ENCODE measurements at regions not wholly inside any gene's neighbourhood (a gene's known extent, or its start where the extent isn't known, plus 50 kb on each side); places are given as distances from the start of the nearest gene placed in this dataset.

DNA sequence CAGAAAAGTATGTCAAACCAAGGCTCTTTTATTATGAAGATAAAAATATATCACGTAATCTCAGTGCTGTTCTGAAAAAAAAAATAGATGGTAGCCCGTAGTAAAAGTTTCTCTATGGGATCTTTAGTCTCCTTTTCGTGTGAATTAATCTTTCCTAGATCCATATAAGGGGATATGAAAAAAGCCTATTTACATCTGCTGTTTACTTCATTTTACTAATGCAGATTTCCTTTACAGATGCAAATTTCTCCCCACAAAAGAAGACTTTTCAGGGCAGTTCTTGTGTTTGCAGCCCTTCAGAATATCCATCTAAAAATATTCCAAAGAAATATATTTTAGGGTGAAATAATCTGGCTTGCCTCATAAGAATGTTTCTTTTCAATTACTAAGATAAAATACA is 1291.7 kb downstream of the ROBO1 start:
- TF ChIP-seq, protein P1, sequence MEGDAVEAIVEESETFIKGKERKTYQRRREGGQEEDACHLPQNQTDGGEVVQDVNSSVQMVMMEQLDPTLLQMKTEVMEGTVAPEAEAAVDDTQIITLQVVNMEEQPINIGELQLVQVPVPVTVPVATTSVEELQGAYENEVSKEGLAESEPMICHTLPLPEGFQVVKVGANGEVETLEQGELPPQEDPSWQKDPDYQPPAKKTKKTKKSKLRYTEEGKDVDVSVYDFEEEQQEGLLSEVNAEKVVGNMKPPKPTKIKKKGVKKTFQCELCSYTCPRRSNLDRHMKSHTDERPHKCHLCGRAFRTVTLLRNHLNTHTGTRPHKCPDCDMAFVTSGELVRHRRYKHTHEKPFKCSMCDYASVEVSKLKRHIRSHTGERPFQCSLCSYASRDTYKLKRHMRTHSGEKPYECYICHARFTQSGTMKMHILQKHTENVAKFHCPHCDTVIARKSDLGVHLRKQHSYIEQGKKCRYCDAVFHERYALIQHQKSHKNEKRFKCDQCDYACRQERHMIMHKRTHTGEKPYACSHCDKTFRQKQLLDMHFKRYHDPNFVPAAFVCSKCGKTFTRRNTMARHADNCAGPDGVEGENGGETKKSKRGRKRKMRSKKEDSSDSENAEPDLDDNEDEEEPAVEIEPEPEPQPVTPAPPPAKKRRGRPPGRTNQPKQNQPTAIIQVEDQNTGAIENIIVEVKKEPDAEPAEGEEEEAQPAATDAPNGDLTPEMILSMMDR (IDR thresholded peaks at IDR 0.05; ENCODE audit: insufficient read depth, missing control alignments), result no peak
- FAIRE-seq (no peak), DNase-seq (ENCODE audit: insufficient read length, low spot score) (no peak)

DNA sequence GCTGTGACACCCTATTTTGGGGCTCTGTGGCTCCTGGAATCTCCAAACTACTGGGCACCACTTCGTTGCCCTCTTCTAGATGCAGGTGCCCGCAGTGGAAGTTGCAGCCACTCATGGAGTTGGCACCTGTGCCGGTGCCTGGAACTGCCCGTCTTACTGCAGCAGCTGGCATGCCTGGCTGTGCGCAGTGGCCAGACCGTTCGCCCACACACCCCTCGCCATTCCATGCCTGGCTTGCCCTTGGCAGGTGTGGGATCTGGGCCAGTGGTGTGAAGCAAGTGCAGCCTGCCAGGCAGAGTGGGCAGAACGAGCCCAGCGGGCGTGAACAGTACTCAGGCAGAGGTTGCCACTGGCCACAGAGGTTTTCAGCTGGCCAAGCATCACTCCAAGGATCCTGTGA is 1286.7 kb downstream of the ROBO1 start:
- FAIRE-seq (no peak), DNase-seq (ENCODE audit: insufficient read length, low spot score) (no peak)
- TF ChIP-seq, protein P1 (IDR thresholded peaks at IDR 0.05; ENCODE audit: insufficient read depth, missing control alignments), result no peak

DNA sequence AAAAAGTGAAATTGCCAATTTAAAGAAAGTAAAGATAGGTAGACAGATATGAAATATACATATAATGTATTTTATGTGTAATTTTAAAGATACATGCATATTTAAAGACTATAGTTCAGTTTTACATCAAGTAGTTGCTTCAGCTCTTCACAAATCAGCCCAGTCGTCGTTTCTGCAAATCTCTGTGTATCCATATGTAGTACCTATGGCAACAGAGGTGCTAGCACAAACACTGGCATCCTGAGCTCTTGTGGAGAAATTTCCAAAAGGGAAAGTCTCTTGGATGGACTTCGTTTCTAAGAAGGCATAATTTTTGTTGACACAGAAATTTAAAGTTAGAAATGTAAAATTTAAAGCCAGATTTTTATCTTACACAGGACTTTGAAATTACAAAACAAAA is 1284.7 kb downstream of the ROBO1 start:
- DNase-seq (ENCODE audit: insufficient read length, low spot score) (no peak), FAIRE-seq (no peak)
- TF ChIP-seq, protein P1 (IDR thresholded peaks at IDR 0.05; ENCODE audit: insufficient read depth, missing control alignments), result no peak

GRCh38 chr3:78494851-78495250 is 1272.9 kb downstream of the ROBO1 start:
- FAIRE-seq (no peak), DNase-seq (ENCODE audit: insufficient read length, low spot score) (no peak)
- TF ChIP-seq, protein P1 (IDR thresholded peaks at IDR 0.05; ENCODE audit: insufficient read depth, missing control alignments), result no peak

GRCh38 chr3:78495301-78495700 is 1272.5 kb downstream of the ROBO1 start:
- TF ChIP-seq, protein P1 (IDR thresholded peaks at IDR 0.05; ENCODE audit: insufficient read depth, missing control alignments), result no peak
- DNase-seq (ENCODE audit: insufficient read length, low spot score), result no peak
- no peak for FAIRE-seq

DNA sequence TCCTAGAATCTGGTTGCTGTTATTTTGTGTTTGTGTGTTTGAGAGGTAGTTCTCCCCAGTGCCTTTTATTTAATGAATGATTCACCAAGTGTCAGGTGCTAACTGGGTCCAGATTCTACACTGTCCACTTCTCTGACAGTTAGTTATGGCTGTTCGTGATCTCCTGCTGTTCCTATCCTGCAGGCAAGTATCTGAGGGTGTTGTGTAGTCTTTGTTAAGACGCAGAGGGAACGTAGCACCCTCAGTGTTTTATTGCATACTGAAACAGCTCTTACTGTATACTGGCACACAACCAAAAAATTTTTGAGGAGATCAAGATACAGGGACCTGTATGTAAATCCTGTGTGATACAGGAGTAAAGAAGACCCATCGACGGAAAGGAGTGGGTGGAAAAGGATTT is 1271.3 kb downstream of the ROBO1 start:
- no peak for FAIRE-seq
- TF ChIP-seq, protein P1 (IDR thresholded peaks at IDR 0.05; ENCODE audit: insufficient read depth, missing control alignments), result no peak
- DNase-seq (ENCODE audit: insufficient read length, low spot score), result no peak

GRCh38 chr3:78497021-78497420 is 1270.8 kb downstream of the ROBO1 start:
- no peak for DNase-seq (ENCODE audit: insufficient read length, low spot score)
- no peak for FAIRE-seq
- TF ChIP-seq, protein P1 (IDR thresholded peaks at IDR 0.05; ENCODE audit: insufficient read depth, missing control alignments), result no peak

Data from D721Med (cell line).